ENCODE measurements at regions not wholly inside any gene's neighbourhood (a gene's known extent, or its start where the extent isn't known, plus 50 kb on each side); places are given as distances from the start of the nearest gene placed in this dataset.
A peak's percentile ranks its signal among the peaks of the same experiment; 100 is the strongest.
"Not testable (repeated sequence)": the region's sequence is repeated elsewhere in the genome, so short reads cannot be mapped to it uniquely, and the experiment has no call there.

GRCh38 chr13:110044551-110045111 lies 258.2 kb upstream of the IRS2 start:
- DNase-seq = peak; percentile 48

GRCh38 chr13:110042253-110042950 lies 256.0 kb upstream of the IRS2 start:
- DNase-seq = no peak

- not testable (repeated sequence) for DNase-seq
These were observed 255.3 kb upstream of the IRS2 start for GRCh38 chr13:110041638-110042037.

- DNase-seq = no peak
These were observed 251.7 kb upstream of the IRS2 start for GRCh38 chr13:110037925-110038573.

GRCh38 chr13:110036060-110036459 lies 249.7 kb upstream of the IRS2 start:
- no peak for DNase-seq

GRCh38 chr13:110034031-110034549 lies 247.7 kb upstream of the IRS2 start:
- no peak for DNase-seq

GRCh38 chr13:110032969-110033368 lies 246.6 kb upstream of the IRS2 start:
- no peak for DNase-seq

- no peak for DNase-seq
These were observed 244.1 kb upstream of the IRS2 start for GRCh38 chr13:110030394-110030928.

GRCh38 chr13:110028838-110029621 lies 242.6 kb upstream of the IRS2 start:
- no peak for DNase-seq

- no peak for DNase-seq
These were observed 241.9 kb upstream of the IRS2 start for GRCh38 chr13:110028311-110028710.

GRCh38 chr13:110027470-110028240 lies 241.3 kb upstream of the IRS2 start:
- no peak for DNase-seq

- DNase-seq = no peak
These were observed 238.2 kb upstream of the IRS2 start for GRCh38 chr13:110024645-110024980.

- peak; percentile 42 for DNase-seq
These were observed 237.6 kb upstream of the IRS2 start for GRCh38 chr13:110023729-110024644.

GRCh38 chr13:110018009-110018408 lies 231.6 kb upstream of the IRS2 start:
- no peak for DNase-seq

- no peak for DNase-seq
These were observed 231.0 kb upstream of the IRS2 start for GRCh38 chr13:110017379-110017778.

GRCh38 chr13:110015253-110015652 lies 228.9 kb upstream of the IRS2 start:
- no peak for DNase-seq

GRCh38 chr13:110014719-110015118 lies 228.3 kb upstream of the IRS2 start:
- peak; percentile 9 for DNase-seq

- DNase-seq = no peak
These were observed 225.8 kb upstream of the IRS2 start for GRCh38 chr13:110012102-110012739.

- no peak for DNase-seq
These were observed 224.2 kb upstream of the IRS2 start for GRCh38 chr13:110010404-110011138.

GRCh38 chr13:110008816-110009215 lies 222.4 kb upstream of the IRS2 start:
- DNase-seq = no peak
